Right lobe of liver (tissue), 4 donors: ENCODE measurements at regions not wholly inside any gene's neighbourhood (a gene's known extent, or its start where the extent isn't known, plus 50 kb on each side); places are given as distances from the start of the nearest gene placed in this dataset.

Source experiments
- CTCF ChIP-seq, 4 donors: fragments of 200-600 bp in 3 of 4; fragments of 450-650 bp in 1 of 4; IDR thresholded peaks; one replicate each; pipeline versions ENCODE4 v1.5.1 to v1.8.0; 2016 to 2022; ENCODE audit warnings: antibody characterized with exemption in 4 of 4, mild to moderate bottlenecking in 2 of 4
- POLR2A ChIP-seq: fragments of 450-650 bp; IDR thresholded peaks from one replicate; pipeline ENCODE4 v1.6.1; 2017; ENCODE audit warnings: antibody characterized with exemption, mild to moderate bottlenecking
- donor health status: DM: no; HTN: no; CAD: no.
- donor health status: DM: no; HTN: no; CAD: no.
- donor health status: DM: no; HTN: yes; CAD: no.

DNA sequence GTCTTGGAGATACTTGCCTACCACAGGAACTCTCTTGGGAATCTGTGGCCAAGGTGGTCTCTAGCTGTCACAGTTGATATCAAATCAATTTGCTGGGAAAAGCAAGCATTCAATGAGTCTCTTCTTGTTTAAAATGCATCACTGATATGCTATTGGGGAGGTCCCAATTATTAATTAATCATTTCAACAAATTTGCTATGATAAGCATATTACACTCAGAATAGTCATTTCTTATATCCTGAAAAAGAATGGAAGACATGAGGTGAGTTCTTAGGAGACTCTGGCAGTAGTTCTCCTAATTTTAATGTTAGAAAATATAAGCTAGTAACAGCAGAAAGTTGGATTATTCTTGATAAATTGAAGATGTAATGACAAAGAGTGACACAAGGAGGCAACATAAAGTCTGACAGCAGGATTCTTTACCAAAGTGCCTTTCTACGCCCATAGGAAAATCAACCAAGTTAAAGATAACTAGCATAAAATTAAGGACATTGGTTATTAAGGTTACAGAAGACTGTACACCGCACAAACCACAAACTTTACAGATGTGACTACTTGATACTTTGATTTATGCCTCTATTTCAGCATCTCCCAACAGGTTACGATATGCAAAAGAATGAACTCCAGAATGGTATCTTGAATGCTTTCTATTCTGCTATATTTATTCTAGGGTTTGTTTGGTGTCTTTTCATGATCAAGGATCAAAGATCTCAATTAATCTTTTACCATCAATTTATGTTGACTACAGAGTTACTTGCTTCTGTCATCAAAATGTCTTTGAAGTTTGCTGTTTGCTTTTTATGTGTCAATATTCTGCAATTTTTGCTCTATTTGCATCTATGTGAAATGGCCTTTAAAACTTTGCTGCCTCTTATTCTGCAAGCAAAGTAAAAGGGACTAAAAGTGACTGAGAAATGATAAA is 349.6 kb upstream of the CLEC14A start:
- TF ChIP-seq CTCF (IDR thresholded peaks at IDR 0.05) = peak; percentile 19 to 37 (median 32)
- TF ChIP-seq POLR2A = no peak
